DND-41 (cell line): ENCODE measurements at regions not wholly inside any gene's neighbourhood (a gene's known extent, or its start where the extent isn't known, plus 50 kb on each side); places are given as distances from the start of the nearest gene placed in this dataset.

Source experiments
- ATAC-seq: fragments of 200-7000 bp; cut with Tn5 transposase; 3 replicates; pipeline ENCODE4 v1.9.1; 2021; ENCODE audit warnings: low read depth; ENCODE audit not compliant: insufficient read depth
- DNase-seq: peaks from one replicate; pipeline ENCODE4 v3.0.0-alpha.2; 2020
- H2AFZ ChIP-seq: 2 replicates; pipeline ENCODE4 v1.6.0; 2012; ENCODE audit warnings: low read depth, low read length
- H3K27ac ChIP-seq: 2 replicates; pipeline ENCODE4 v1.5.1; 2012; ENCODE audit warnings: low read length, inconsistent platforms
- H3K27me3 ChIP-seq: fragments of 200-600 bp; sonication (generic); 2 replicates; pipeline ENCODE4 v1.6.0; 2012; ENCODE audit warnings: low read length, mild to moderate bottlenecking, inconsistent platforms; ENCODE audit not compliant: insufficient read depth, poor library complexity
- H3K36me3 ChIP-seq: 2 replicates; pipeline ENCODE4 v1.5.1; 2012; ENCODE audit warnings: low read length, inconsistent platforms; ENCODE audit not compliant: insufficient read depth
- H3K4me1 ChIP-seq: 2 replicates; pipeline ENCODE4 v1.5.1; 2012; ENCODE audit warnings: mild to moderate bottlenecking, low read length; ENCODE audit not compliant: insufficient read depth
- H3K4me2 ChIP-seq: 2 replicates; pipeline ENCODE4 v1.6.0; 2012; ENCODE audit warnings: mild to moderate bottlenecking, moderate library complexity, low read length, inconsistent platforms; ENCODE audit not compliant: insufficient read depth
- H3K4me3 ChIP-seq, 2 experiments: fragments of 200-600 bp in 1 of 2; shearing (Covaris generic) in 1 of 2; 2 replicates each; pipeline ENCODE4 v1.5.1; 2012 to 2016; ENCODE audit warnings: inconsistent platforms in 2 of 2, low read length in 2 of 2, mild to moderate bottlenecking in 2 of 2, low read depth in 1 of 2, moderate library complexity in 1 of 2
- H3K79me2 ChIP-seq: 2 replicates; pipeline ENCODE4 v1.6.0; 2012; ENCODE audit warnings: low read length, inconsistent platforms; ENCODE audit not compliant: insufficient read depth
- H3K9ac ChIP-seq: 2 replicates; pipeline ENCODE4 v1.6.0; 2012; ENCODE audit warnings: low read depth, mild to moderate bottlenecking, inconsistent platforms, low read length, moderate library complexity
- H3K9me3 ChIP-seq: 2 replicates; pipeline ENCODE4 v1.5.1; 2012; ENCODE audit warnings: low read length, moderate library complexity, mild to moderate bottlenecking, inconsistent platforms; ENCODE audit not compliant: insufficient read depth, severe bottlenecking
- H4K20me1 ChIP-seq: 2 replicates; pipeline ENCODE4 v1.6.0; 2012; ENCODE audit warnings: low read length; ENCODE audit not compliant: insufficient read depth
- EZH2 ChIP-seq: IDR thresholded peaks from 3 replicates; pipeline ENCODE4 v1.6.1; 2012; ENCODE audit warnings: borderline replicate concordance, low read depth, mild to moderate bottlenecking, moderate library complexity, low read length, inconsistent platforms; ENCODE audit not compliant: severe bottlenecking
- TF ChIP-seq, protein P1 (sequence below): IDR thresholded peaks from 2 replicates; pipeline ENCODE4 v1.5.1; 2012; ENCODE audit warnings: borderline replicate concordance, low read length, moderate library complexity, mild to moderate bottlenecking; ENCODE audit not compliant: poor library complexity, severe bottlenecking; ENCODE audit errors: extremely low read depth

DNA sequence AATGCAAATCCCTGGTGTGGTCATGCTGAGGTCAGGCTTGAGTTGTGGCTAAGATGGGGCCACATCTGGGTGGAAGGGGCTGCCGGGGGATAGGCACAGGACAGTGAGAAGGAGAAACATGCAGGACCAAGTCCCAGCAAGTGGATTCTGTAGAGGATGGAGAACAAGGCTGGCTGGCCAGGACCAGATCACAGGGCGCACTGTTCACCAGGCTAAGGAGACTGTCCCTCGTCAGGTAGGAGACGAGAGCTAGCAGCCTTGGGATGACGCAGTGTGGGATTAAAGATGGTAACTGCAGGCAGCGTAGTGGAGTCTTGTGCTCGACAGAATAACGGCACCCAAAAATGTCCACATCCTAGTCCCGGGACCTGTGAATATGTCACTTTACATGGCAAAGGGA, 336.1 kb downstream of the BCL11B start:
- H2AFZ ChIP-seq: no peak overlapping the region
- TF ChIP-seq, protein P1, sequence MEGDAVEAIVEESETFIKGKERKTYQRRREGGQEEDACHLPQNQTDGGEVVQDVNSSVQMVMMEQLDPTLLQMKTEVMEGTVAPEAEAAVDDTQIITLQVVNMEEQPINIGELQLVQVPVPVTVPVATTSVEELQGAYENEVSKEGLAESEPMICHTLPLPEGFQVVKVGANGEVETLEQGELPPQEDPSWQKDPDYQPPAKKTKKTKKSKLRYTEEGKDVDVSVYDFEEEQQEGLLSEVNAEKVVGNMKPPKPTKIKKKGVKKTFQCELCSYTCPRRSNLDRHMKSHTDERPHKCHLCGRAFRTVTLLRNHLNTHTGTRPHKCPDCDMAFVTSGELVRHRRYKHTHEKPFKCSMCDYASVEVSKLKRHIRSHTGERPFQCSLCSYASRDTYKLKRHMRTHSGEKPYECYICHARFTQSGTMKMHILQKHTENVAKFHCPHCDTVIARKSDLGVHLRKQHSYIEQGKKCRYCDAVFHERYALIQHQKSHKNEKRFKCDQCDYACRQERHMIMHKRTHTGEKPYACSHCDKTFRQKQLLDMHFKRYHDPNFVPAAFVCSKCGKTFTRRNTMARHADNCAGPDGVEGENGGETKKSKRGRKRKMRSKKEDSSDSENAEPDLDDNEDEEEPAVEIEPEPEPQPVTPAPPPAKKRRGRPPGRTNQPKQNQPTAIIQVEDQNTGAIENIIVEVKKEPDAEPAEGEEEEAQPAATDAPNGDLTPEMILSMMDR: no peak
- H3K79me2 ChIP-seq: no peaks in the 10 kb centered on the region
- no peaks in the 10 kb centered on the region for H3K36me3 ChIP-seq
- no peak overlapping the region for H3K9ac ChIP-seq
- H3K4me1 ChIP-seq: peaks cover 35% of the 10 kb centered on the region
- no peaks in the 10 kb centered on the region for H3K9me3 ChIP-seq
- no peak overlapping the region; the same call in 1 of the 2 replicates for H3K27ac ChIP-seq
- H3K27me3 ChIP-seq: no peaks in the 10 kb centered on the region
- no peak overlapping the region for H3K4me2 ChIP-seq
- no peak overlapping the region for H3K4me3 ChIP-seq
- DNase-seq (no peak), ATAC-seq (no peak)
- H4K20me1 ChIP-seq: no peaks in the 10 kb centered on the region

DNA sequence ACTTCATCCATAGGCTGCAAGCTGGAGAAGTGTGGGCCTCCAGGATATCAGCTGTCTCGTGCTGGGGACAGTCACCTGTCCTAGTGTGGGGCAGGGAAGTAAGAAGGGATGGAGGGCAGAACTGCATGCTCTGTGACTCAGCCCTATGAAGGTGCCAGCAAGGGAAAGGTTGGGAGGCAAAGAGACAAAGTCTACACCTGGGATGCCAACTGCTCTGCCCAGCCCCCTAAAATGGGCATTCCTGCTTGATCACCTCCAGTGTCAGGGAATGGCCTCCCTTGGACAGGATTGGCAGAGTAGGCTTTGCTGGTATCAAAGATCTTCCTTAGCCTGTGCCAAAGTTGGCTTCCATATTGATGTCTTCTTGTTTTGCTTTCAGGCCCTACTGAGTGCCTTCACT, 335.0 kb downstream of the BCL11B start:
- ATAC-seq: no peak
- Histone ChIP-seq H3K27ac (no peak overlapping the region), H3K9me3 (no peaks in the 10 kb centered on the region), H3K27me3 (no peaks in the 10 kb centered on the region), H3K4me3 (no peak overlapping the region), H3K4me2 (no peak overlapping the region), H3K4me1 (peaks cover 24% of the 10 kb centered on the region), H3K9ac (no peak overlapping the region), H3K36me3 (no peaks in the 10 kb centered on the region), H4K20me1 (no peaks in the 10 kb centered on the region), H2AFZ (no peak overlapping the region), H3K79me2 (no peaks in the 10 kb centered on the region)
- DNase-seq: no peak
- TF ChIP-seq, protein P1: no peak
- TF ChIP-seq EZH2: no peak

DNA sequence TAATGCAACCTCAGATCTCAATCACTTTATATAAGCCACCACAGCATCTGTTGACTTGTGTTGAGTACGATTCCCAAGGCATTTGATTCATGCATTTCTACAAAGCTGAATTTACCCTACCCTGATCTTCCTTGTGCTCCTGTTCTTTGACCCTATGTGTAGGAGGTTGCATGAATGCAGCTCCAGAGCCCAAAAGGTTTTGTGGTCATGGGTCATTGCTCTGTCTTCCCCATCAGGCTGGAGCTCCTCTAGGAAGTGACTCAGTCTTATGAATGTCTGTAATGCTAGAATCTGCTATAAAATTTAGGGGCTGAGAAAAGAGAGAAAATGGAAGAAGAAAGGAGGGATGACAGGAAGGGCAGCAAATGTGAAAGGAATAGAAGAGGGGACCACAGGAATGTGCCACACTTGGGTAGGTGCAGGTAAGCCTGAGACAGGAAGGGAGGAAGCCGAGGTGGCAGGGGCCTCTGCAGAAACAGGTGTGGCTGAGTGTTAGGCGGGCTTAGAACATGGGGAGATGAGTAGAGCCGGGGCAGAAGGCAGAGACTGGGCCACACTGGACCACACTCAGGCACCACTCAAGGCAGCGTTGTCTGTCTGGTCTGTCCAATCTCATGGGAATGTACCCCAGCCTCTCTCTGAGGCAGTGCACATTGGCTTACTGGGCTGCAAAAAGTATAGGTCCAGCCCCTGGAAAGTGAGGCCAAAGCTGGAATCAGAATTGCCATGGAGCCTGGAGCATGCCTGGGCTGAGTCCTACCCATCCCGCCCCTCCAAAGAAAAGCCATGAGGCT, 334.1 kb downstream of the BCL11B start:
- no peak for DNase-seq
- no peaks in the 10 kb centered on the region for H3K36me3 ChIP-seq
- H3K27ac ChIP-seq: no peak overlapping the region
- peaks cover 15% of the 10 kb centered on the region for H3K4me1 ChIP-seq
- no peaks in the 10 kb centered on the region for H3K9me3 ChIP-seq
- no peak overlapping the region for H2AFZ ChIP-seq
- no peak for ATAC-seq
- no peak overlapping the region for H3K4me2 ChIP-seq
- no peaks in the 10 kb centered on the region for H4K20me1 ChIP-seq
- no peaks in the 10 kb centered on the region for H3K27me3 ChIP-seq
- H3K9ac ChIP-seq: no peak overlapping the region
- H3K79me2 ChIP-seq: no peaks in the 10 kb centered on the region
- TF ChIP-seq, protein P1: no peak
- TF ChIP-seq EZH2: no peak
- no peak overlapping the region for H3K4me3 ChIP-seq
